SK-N-SH (cell line): ENCODE measurements at regions not wholly inside any gene's neighbourhood (a gene's known extent, or its start where the extent isn't known, plus 50 kb on each side); places are given as distances from the start of the nearest gene placed in this dataset.

Experiments used
- CTCF ChIP-seq: fragments of 200-600 bp; sonication (generic); IDR thresholded peaks from 2 replicates; pipeline ENCODE4 v1.6.1; 2017; ENCODE audit warnings: antibody characterized with exemption, mild to moderate bottlenecking, moderate library complexity
- ELF1 ChIP-seq: IDR thresholded peaks from 2 replicates; pipeline ENCODE4 v1.4.0; 2012
- FOXM1 ChIP-seq: IDR thresholded peaks from 2 replicates; pipeline ENCODE4 v1.4.0; 2012; ENCODE audit warnings: low read depth, mild to moderate bottlenecking
- MXI1 ChIP-seq: IDR thresholded peaks from 2 replicates; pipeline ENCODE4 v1.6.1; 2012; ENCODE audit warnings: mild to moderate bottlenecking, low read depth, low read length, improper control_type of control experiment
- POLR2AphosphoS5 ChIP-seq: IDR thresholded peaks from 2 replicates; pipeline ENCODE4 v1.6.1; 2012; ENCODE audit warnings: low read depth, low read length
- RAD21 ChIP-seq: IDR thresholded peaks from 2 replicates; pipeline ENCODE4 v1.6.1; 2012; ENCODE audit warnings: mild to moderate bottlenecking, low read length
- RCOR1 ChIP-seq: fragments of 150-350 bp; IDR thresholded peaks from 2 replicates; pipeline ENCODE4 v1.6.1; 2017; ENCODE audit warnings: antibody characterized with exemption, low read length
- SIN3A ChIP-seq: IDR thresholded peaks from 2 replicates; pipeline ENCODE4 v1.6.1; 2012; ENCODE audit warnings: low read depth, mild to moderate bottlenecking, low read length, moderate library complexity, borderline replicate concordance
- SMC3 ChIP-seq: IDR thresholded peaks from 2 replicates; pipeline ENCODE4 v1.6.1; 2012; ENCODE audit warnings: low read depth, low read length, improper control_type of control experiment
- TCF12 ChIP-seq: IDR thresholded peaks from 2 replicates; pipeline ENCODE4 v1.4.0; 2012
- TEAD4 ChIP-seq: IDR thresholded peaks from 2 replicates; pipeline ENCODE4 v1.4.0; 2012; ENCODE audit warnings: mild to moderate bottlenecking, borderline replicate concordance; ENCODE audit not compliant: insufficient read depth
- YY1 ChIP-seq: IDR thresholded peaks from 2 replicates; pipeline ENCODE4 v1.4.0; 2012; ENCODE audit warnings: low read depth, mild to moderate bottlenecking

- TF ChIP-seq SMC3: no peak
- TF ChIP-seq CTCF: no peak
- TF ChIP-seq FOXM1: no peak
- TF ChIP-seq RAD21: no peak
- TF ChIP-seq YY1: no peak
- no peak for TF ChIP-seq RCOR1
- TF ChIP-seq TEAD4: no peak
- no peak for TF ChIP-seq SIN3A
- no peak for TF ChIP-seq TCF12
- no peak for TF ChIP-seq MXI1
- TF ChIP-seq ELF1: no peak
- no peak for TF ChIP-seq POLR2AphosphoS5
These were observed 98.1 kb upstream of the GJB5 start for GRCh38 chr1:34656731-34657130.
